Ishikawa (cell line): ENCODE measurements at regions not wholly inside any gene's neighbourhood (a gene's known extent, or its start where the extent isn't known, plus 50 kb on each side); places are given as distances from the start of the nearest gene placed in this dataset.

Experiments
- CEBPB ChIP-seq: IDR thresholded peaks from 2 replicates; pipeline ENCODE4 v1.6.1; 2012
- CREB1 ChIP-seq: IDR thresholded peaks from 2 replicates; pipeline ENCODE4 v1.6.1; 2012; ENCODE audit warnings: low read depth
- EGR1 ChIP-seq: IDR thresholded peaks from 2 replicates; pipeline ENCODE4 v1.6.1; 2012
- EP300 ChIP-seq: IDR thresholded peaks from 2 replicates; pipeline ENCODE4 v1.6.1; 2012; ENCODE audit warnings: borderline replicate concordance
- FOXM1 ChIP-seq: IDR thresholded peaks from 2 replicates; pipeline ENCODE4 v1.6.1; 2012; ENCODE audit warnings: low read depth, borderline replicate concordance
- NFIC ChIP-seq: IDR thresholded peaks from 2 replicates; pipeline ENCODE4 v1.6.1; 2012
- RAD21 ChIP-seq: IDR thresholded peaks from 2 replicates; pipeline ENCODE4 v1.6.1; 2012; ENCODE audit warnings: low read depth
- TAF1 ChIP-seq: IDR thresholded peaks from 2 replicates; pipeline ENCODE4 v1.6.1; 2012; ENCODE audit warnings: low read depth, mild to moderate bottlenecking
- TCF12 ChIP-seq: IDR thresholded peaks from 2 replicates; pipeline ENCODE4 v1.6.1; 2012; ENCODE audit warnings: low read depth
- TEAD4 ChIP-seq: IDR thresholded peaks from 2 replicates; pipeline ENCODE4 v1.6.1; 2012
- YY1 ChIP-seq: IDR thresholded peaks from 2 replicates; pipeline ENCODE4 v1.6.1; 2012; ENCODE audit warnings: low read depth

GRCh38 chrX:3791449-3791848 lies 78.0 kb upstream of the PRKX start:
- TF ChIP-seq EP300 (no peak), CREB1 (no peak), FOXM1 (no peak), YY1 (no peak), NFIC (no peak), TEAD4 (no peak), TAF1 (no peak), TCF12 (no peak), CEBPB (no peak), EGR1 (no peak), RAD21 (no peak)
